Trophoblast cell (in vitro differentiated cells and primary cell): ENCODE measurements at regions not wholly inside any gene's neighbourhood (a gene's known extent, or its start where the extent isn't known, plus 50 kb on each side); places are given as distances from the start of the nearest gene placed in this dataset.

ENCODE experiments used
- DNase-seq, 2 donors: peaks; one replicate each; pipeline ENCODE4 v3.0.0-alpha.2; 2016
- H2AFZ ChIP-seq: 2 replicates; pipeline ENCODE4 v1.6.1; 2013; ENCODE audit warnings: low read length, moderate library complexity, mild to moderate bottlenecking; ENCODE audit not compliant: insufficient read depth, poor library complexity
- H2AK5ac ChIP-seq: 2 replicates; pipeline ENCODE4 v1.6.1; 2013; ENCODE audit warnings: mild to moderate bottlenecking, low read length
- H2BK120ac ChIP-seq: 2 replicates; pipeline ENCODE4 v1.6.1; 2013; ENCODE audit warnings: low read length, mild to moderate bottlenecking, moderate library complexity; ENCODE audit not compliant: insufficient read depth, poor library complexity
- H2BK12ac ChIP-seq: 2 replicates; pipeline ENCODE4 v1.6.1; 2013; ENCODE audit warnings: mild to moderate bottlenecking, low read length, moderate library complexity
- H2BK5ac ChIP-seq: 2 replicates; pipeline ENCODE4 v1.6.1; 2013; ENCODE audit warnings: low read length, low read depth, moderate library complexity, mild to moderate bottlenecking; ENCODE audit not compliant: poor library complexity
- H3K14ac ChIP-seq: 2 replicates; pipeline ENCODE4 v1.6.1; 2013; ENCODE audit warnings: mild to moderate bottlenecking, low read length
- H3K18ac ChIP-seq: 2 replicates; pipeline ENCODE4 v1.6.1; 2013; ENCODE audit warnings: mild to moderate bottlenecking, low read length
- H3K23ac ChIP-seq: 2 replicates; pipeline ENCODE4 v1.6.1; 2013; ENCODE audit warnings: low read length
- H3K27ac ChIP-seq: 2 replicates; pipeline ENCODE4 v1.5.1; 2013; ENCODE audit warnings: low read depth, mild to moderate bottlenecking, inconsistent platforms, low read length, moderate library complexity
- H3K27me3 ChIP-seq: 2 replicates; pipeline ENCODE4 v1.6.1; 2013; ENCODE audit warnings: inconsistent platforms, mild to moderate bottlenecking, low read length, moderate library complexity; ENCODE audit not compliant: insufficient read depth
- H3K36me3 ChIP-seq, 2 experiments: 1 replicate in 1 of 2; 2 replicates in 1 of 2; pipeline ENCODE4 v1.6.1; 2013; ENCODE audit warnings: low read length in 2 of 2, mild to moderate bottlenecking in 2 of 2, moderate library complexity in 1 of 2; ENCODE audit not compliant: insufficient read depth in 2 of 2, control insufficient read depth in 1 of 2
- H3K4ac ChIP-seq: 2 replicates; pipeline ENCODE4 v1.6.1; 2013; ENCODE audit warnings: low read depth, mild to moderate bottlenecking, low read length, moderate library complexity
- H3K4me1 ChIP-seq, 2 experiments: 1 replicate in 1 of 2; 2 replicates in 1 of 2; pipeline ENCODE4 v1.6.1; 2013; ENCODE audit warnings: low read length in 2 of 2, mild to moderate bottlenecking in 2 of 2, moderate library complexity in 1 of 2; ENCODE audit not compliant: insufficient read depth in 2 of 2, control insufficient read depth in 1 of 2
- H3K4me2 ChIP-seq: 2 replicates; pipeline ENCODE4 v1.6.1; 2013; ENCODE audit warnings: inconsistent platforms, mild to moderate bottlenecking, low read length, moderate library complexity
- H3K4me3 ChIP-seq: 2 replicates; pipeline ENCODE4 v1.5.1; 2013; ENCODE audit warnings: mild to moderate bottlenecking, low read depth, low read length, inconsistent platforms
- H3K79me1 ChIP-seq: one replicate; pipeline ENCODE4 v1.6.1; 2013; ENCODE audit warnings: low read length
- H3K79me2 ChIP-seq: 2 replicates; pipeline ENCODE4 v1.6.1; 2013; ENCODE audit warnings: low read length, mild to moderate bottlenecking; ENCODE audit not compliant: control insufficient read depth, insufficient read depth, poor library complexity
- H3K9ac ChIP-seq: 2 replicates; pipeline ENCODE4 v1.6.1; 2013; ENCODE audit warnings: mild to moderate bottlenecking, low read length
- H3K9me3 ChIP-seq: 2 replicates; pipeline ENCODE4 v1.6.1; 2013; ENCODE audit warnings: low read depth, mild to moderate bottlenecking, control low read depth, inconsistent platforms, low read length; ENCODE audit not compliant: insufficient read depth
- H4K12ac ChIP-seq: 2 replicates; pipeline ENCODE4 v1.6.1; 2013; ENCODE audit warnings: low read depth, mild to moderate bottlenecking, low read length, moderate library complexity
- H4K8ac ChIP-seq: 2 replicates; pipeline ENCODE4 v1.6.1; 2013; ENCODE audit warnings: low read depth, mild to moderate bottlenecking, low read length, moderate library complexity
- H4K91ac ChIP-seq: one replicate; pipeline ENCODE4 v1.6.1; 2013; ENCODE audit warnings: low read depth, mild to moderate bottlenecking, low read length, moderate library complexity
- WGBS: extraction: QIAGEN DNeasy Blood & Tissue Kit; methylation state at CpG from one replicate; pipeline ENCODE4 v1.1.7; 2013; ENCODE audit warnings: missing lambda C conversion rate; ENCODE audit not compliant: insufficient read length, insufficient coverage; ENCODE audit errors: extremely low coverage; 5-methylcytosine and 5-hydroxymethylcytosine counted together

- no CpG with 5 or more reads among the region's 3 CpGs for WGBS
- no peak overlapping the region for H2BK120ac ChIP-seq
- no peak overlapping the region for H4K12ac ChIP-seq
- H3K4me3 ChIP-seq, result no peak overlapping the region
- no peaks in the 10 kb centered on the region for H3K27me3 ChIP-seq
- H3K18ac ChIP-seq, result no peak overlapping the region
- no peak overlapping the region for H3K23ac ChIP-seq
- no peak overlapping the region for H3K14ac ChIP-seq
- no peak overlapping the region for H2AK5ac ChIP-seq
- H4K91ac ChIP-seq, result no peak overlapping the region
- no peaks in the 10 kb centered on the region for H3K9me3 ChIP-seq
- H2BK5ac ChIP-seq, result no peak overlapping the region
- no peak for DNase-seq
- H3K27ac ChIP-seq, result no peak overlapping the region
- H2BK12ac ChIP-seq, result no peak overlapping the region
- no peaks in the 10 kb centered on the region for H3K36me3 ChIP-seq
- H3K4me2 ChIP-seq, result no peak overlapping the region
- H2AFZ ChIP-seq, result no peak overlapping the region
- H3K9ac ChIP-seq, result no peak overlapping the region
- no peaks in the 10 kb centered on the region for H3K79me1 ChIP-seq
- no peaks in the 10 kb centered on the region for H3K4me1 ChIP-seq
- H3K79me2 ChIP-seq, result no peaks in the 10 kb centered on the region
- H4K8ac ChIP-seq, result no peak overlapping the region
- H3K4ac ChIP-seq, result no peak overlapping the region
Measured at GRCh38 chr11:69919659-69920344, 100.6 kb upstream of the FGF3 start.

DNA sequence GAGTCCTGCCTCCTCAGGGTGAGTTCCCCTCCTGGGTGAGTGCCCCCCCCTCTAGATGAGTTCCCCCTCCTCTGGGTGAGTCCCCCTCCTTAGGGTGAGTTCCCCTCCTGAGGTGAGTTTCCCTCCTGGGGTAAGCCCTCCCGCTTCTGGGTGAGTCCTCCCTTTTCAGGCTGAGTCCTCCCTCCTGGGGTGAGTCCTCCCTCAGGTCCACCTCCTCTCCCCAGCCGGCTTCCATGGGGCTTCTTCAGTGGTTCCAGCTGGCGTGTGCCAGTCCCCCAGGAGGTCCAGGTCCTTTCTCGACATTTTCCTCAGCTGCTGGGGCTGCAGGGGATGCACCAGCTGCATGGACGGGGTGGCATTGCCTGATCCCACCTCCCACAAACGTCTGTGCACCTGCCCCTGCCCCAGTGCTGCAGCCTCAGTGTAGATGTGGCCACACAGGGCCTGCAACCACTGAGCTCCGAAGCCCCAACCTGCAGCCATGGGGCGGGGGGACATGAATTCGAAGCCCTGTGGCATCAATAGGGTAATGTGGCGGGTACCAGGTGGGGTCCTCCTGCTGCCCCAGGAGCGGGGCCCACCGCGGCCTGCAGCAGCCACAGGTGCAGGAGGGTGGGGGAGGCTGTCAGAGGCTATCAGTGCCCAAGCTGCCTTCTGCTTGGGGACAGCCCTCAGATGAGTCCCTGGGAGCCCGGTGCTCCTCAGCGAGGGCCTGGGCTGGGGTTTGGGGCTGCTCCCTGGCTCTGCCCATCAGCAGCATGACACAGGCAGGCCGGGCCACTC lies 101.3 kb upstream of the FGF3 start:
- H3K36me3 ChIP-seq, result no peaks in the 10 kb centered on the region
- H3K4me2 ChIP-seq, result no peak overlapping the region
- no peak overlapping the region for H2BK12ac ChIP-seq
- no peaks in the 10 kb centered on the region for H3K79me2 ChIP-seq
- H3K9me3 ChIP-seq, result no peaks in the 10 kb centered on the region
- no peaks in the 10 kb centered on the region for H3K27me3 ChIP-seq
- no peak overlapping the region for H2BK5ac ChIP-seq
- H3K14ac ChIP-seq, result no peak overlapping the region
- no peak for DNase-seq
- H3K4me1 ChIP-seq, result peaks cover 0 to 2% of the 10 kb centered on the region in 2 experiments
- no peak overlapping the region for H3K27ac ChIP-seq
- no peak overlapping the region for H4K8ac ChIP-seq
- H3K23ac ChIP-seq, result no peak overlapping the region
- no peak overlapping the region for H3K9ac ChIP-seq
- H3K4ac ChIP-seq, result no peak overlapping the region
- no peak overlapping the region for H2BK120ac ChIP-seq
- H4K91ac ChIP-seq, result no peak overlapping the region
- no peak overlapping the region for H2AFZ ChIP-seq
- H3K79me1 ChIP-seq, result no peaks in the 10 kb centered on the region
- no peak overlapping the region for H3K18ac ChIP-seq
- H3K4me3 ChIP-seq, result no peak overlapping the region
- no peak overlapping the region for H4K12ac ChIP-seq
- H2AK5ac ChIP-seq, result no peak overlapping the region
- WGBS, result no CpG with 5 or more reads among the region's 16 CpGs

DNA sequence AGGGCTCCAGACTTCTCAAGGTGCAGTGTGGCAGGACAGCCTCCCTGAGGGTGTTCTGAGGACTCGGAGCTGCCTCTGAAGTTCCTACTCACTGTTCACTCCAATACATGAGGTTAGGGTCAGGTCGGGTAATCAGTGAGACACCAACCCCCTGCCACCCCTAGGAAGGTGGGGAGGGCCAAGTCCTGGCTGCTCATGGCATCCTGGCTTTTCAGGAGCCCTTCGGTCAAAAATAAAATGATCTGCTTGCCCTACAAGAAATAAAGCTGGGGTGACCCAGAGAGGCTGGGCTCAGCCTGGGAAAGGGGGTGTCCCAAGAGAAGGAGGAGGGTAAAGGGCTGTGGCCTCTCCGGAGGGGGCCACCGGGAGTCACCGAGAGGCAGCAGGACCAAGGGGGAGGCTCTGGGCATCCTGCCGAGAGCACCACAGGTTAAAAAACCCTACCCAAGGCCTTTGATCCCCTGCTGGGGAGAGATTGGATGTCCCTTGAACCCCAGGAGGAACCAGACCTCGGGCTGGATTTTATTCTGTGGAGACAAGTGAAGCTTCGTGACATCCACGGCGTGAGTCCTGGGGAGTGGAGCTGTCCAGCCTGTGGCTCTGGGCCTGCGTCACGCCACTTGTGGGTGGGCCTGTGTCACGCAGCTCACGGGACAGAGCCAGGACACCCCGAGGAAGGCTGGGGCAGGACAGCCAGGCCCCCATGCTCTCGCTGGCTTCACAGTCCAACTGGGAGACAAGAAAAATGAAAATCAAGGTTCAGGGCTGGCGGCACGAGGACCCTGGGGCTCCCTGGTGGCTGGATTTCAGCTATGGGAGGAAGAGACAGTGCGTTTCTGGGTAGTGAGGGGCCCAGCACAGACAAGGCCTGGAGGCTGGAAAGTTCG lies 102.2 kb upstream of the FGF3 start:
- H4K12ac ChIP-seq, result no peak overlapping the region
- H2BK120ac ChIP-seq, result no peak overlapping the region
- H3K4me1 ChIP-seq, result peaks cover 0 to 2% of the 10 kb centered on the region in 2 experiments
- H3K4me2 ChIP-seq, result no peak overlapping the region
- H3K9me3 ChIP-seq, result no peaks in the 10 kb centered on the region
- H3K23ac ChIP-seq, result no peak overlapping the region
- no peak overlapping the region for H3K4ac ChIP-seq
- no peak overlapping the region for H3K18ac ChIP-seq
- no peaks in the 10 kb centered on the region for H3K79me1 ChIP-seq
- H3K14ac ChIP-seq, result no peak overlapping the region
- H3K27me3 ChIP-seq, result no peaks in the 10 kb centered on the region
- H3K4me3 ChIP-seq, result no peak overlapping the region
- H3K27ac ChIP-seq, result no peak overlapping the region
- H2BK5ac ChIP-seq, result no peak overlapping the region
- no peak overlapping the region for H4K8ac ChIP-seq
- no peak overlapping the region for H4K91ac ChIP-seq
- H3K36me3 ChIP-seq, result no peaks in the 10 kb centered on the region
- H2AK5ac ChIP-seq, result no peak overlapping the region
- WGBS, result no CpG with 5 or more reads among the region's 21 CpGs
- DNase-seq, result no peak
- H3K79me2 ChIP-seq, result no peaks in the 10 kb centered on the region
- H2BK12ac ChIP-seq, result no peak overlapping the region
- H3K9ac ChIP-seq, result no peak overlapping the region
- no peak overlapping the region for H2AFZ ChIP-seq

DNA sequence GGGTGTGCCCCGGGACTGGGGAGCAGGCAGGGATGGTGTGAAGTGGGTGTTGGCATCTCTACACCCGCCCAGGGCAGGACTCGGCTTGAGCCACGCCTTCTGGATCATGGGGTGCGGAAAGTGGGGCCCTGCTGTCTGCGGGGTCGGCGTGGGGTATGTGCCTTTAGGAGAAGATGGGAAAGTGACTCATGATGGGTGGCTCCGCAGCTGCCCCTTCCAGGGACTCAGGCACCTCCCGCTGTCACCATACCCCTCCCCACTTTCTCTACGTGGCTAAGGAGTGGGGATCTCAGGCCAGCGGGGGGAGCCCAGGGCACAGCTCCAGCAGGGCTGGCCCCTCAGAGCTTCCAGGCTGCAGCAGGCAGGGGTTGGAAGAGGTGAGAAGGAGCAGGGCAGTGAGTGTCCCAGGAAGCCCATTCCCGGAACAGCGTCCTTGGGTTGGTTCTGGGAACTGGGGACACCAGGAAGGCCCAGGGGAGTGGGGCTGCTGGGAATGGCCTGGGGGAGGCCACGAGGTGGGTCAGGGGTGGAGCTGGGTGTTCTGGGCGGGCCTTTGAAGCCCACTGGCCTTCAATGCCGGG lies 102.9 kb upstream of the FGF3 start:
- no peak overlapping the region for H4K91ac ChIP-seq
- H2BK120ac ChIP-seq, result no peak overlapping the region
- no peak for DNase-seq
- no peaks in the 10 kb centered on the region for H3K79me2 ChIP-seq
- no peak overlapping the region for H4K8ac ChIP-seq
- H2BK12ac ChIP-seq, result no peak overlapping the region
- H2AFZ ChIP-seq, result no peak overlapping the region
- no peak overlapping the region for H3K18ac ChIP-seq
- no peaks in the 10 kb centered on the region for H3K36me3 ChIP-seq
- no CpG with 5 or more reads among the region's 17 CpGs for WGBS
- peaks cover 0 to 2% of the 10 kb centered on the region in 2 experiments for H3K4me1 ChIP-seq
- H3K23ac ChIP-seq, result no peak overlapping the region
- no peak overlapping the region for H4K12ac ChIP-seq
- H3K4me2 ChIP-seq, result no peak overlapping the region
- H3K4ac ChIP-seq, result no peak overlapping the region
- no peak overlapping the region for H3K9ac ChIP-seq
- H3K27me3 ChIP-seq, result no peaks in the 10 kb centered on the region
- H3K27ac ChIP-seq, result no peak overlapping the region
- H3K4me3 ChIP-seq, result no peak overlapping the region
- H3K79me1 ChIP-seq, result no peaks in the 10 kb centered on the region
- H2AK5ac ChIP-seq, result no peak overlapping the region
- no peak overlapping the region for H3K14ac ChIP-seq
- no peak overlapping the region for H2BK5ac ChIP-seq
- no peaks in the 10 kb centered on the region for H3K9me3 ChIP-seq
